PC-9 (cell line): ENCODE measurements at regions not wholly inside any gene's neighbourhood (a gene's known extent, or its start where the extent isn't known, plus 50 kb on each side); places are given as distances from the start of the nearest gene placed in this dataset.
"Not testable (repeated sequence)": the region's sequence is repeated elsewhere in the genome, so short reads cannot be mapped to it uniquely, and the experiment has no call there.

Experiments used
- BruUV-seq: library from RNA; stranded (reverse); fragments of 400-500 nt; replicated peaks from 2 replicates; lab custom pipeline; 2021; lab: Mats Ljungman, UMichigan
- CTCF ChIA-PET: fragments of 300-600 bp; sonication (Branson Sonifier 250); formaldehyde crosslinking; loops from one replicate; lab custom pipeline; 2022; ENCODE audit warnings: antibody characterized with exemption; lab: Charles Lee
- POLR2A ChIA-PET: fragments of 300-600 bp; sonication (Branson Sonifier 250); formaldehyde crosslinking; loops from one replicate; lab custom pipeline; 2022; ENCODE audit warnings: antibody characterized with exemption; ENCODE audit not compliant: unreplicated experiment; lab: Charles Lee
- DNase-seq, 2 experiments: peaks; one replicate each; pipeline versions ENCODE4 v3.0.0 to v3.0.0-alpha.2; 2015 to 2022; ENCODE audit warnings: mixed read lengths in 1 of 2
- H2AFZ ChIP-seq: fragments of 200-600 bp; sonication (generic); 2 replicates; pipeline ENCODE4 v1.8.1; 2017; ENCODE audit warnings: antibody characterized with exemption
- H3F3A ChIP-seq: fragments of 200-600 bp; sonication (generic); 2 replicates; pipeline ENCODE4 v1.8.1; 2017; ENCODE audit warnings: antibody characterized with exemption, mild to moderate bottlenecking, low read depth; ENCODE audit not compliant: insufficient read depth
- H3K27ac ChIP-seq: fragments of 200-600 bp; sonication (generic); 2 replicates; pipeline ENCODE4 v1.6.1; 2016; ENCODE audit warnings: mixed run types
- H3K27me3 ChIP-seq: fragments of 200-600 bp; sonication (generic); 2 replicates; pipeline ENCODE4 v1.6.1; 2016; ENCODE audit warnings: low read depth, mixed run types; ENCODE audit not compliant: insufficient read depth
- H3K36me3 ChIP-seq: fragments of 200-600 bp; sonication (generic); 2 replicates; pipeline ENCODE4 v1.6.1; 2016; ENCODE audit warnings: low read depth, mixed run types
- H3K4me1 ChIP-seq: fragments of 200-600 bp; sonication (generic); replicated peaks from 2 replicates; pipeline ENCODE4 v1.6.1; 2016; ENCODE audit warnings: mixed run types; ENCODE audit not compliant: insufficient read depth
- H3K4me2 ChIP-seq: fragments of 200-600 bp; sonication (generic); 2 replicates; pipeline ENCODE4 v1.6.1; 2017; ENCODE audit warnings: mixed run types
- H3K4me3 ChIP-seq: fragments of 200-600 bp; sonication (generic); 2 replicates; pipeline ENCODE4 v1.6.1; 2016; ENCODE audit warnings: mixed run types
- H3K79me2 ChIP-seq: fragments of 200-600 bp; sonication (generic); 2 replicates; pipeline ENCODE4 v1.6.1; 2017; ENCODE audit warnings: low read depth, mixed run types
- H3K9me2 ChIP-seq: fragments of 200-600 bp; sonication (generic); 2 replicates; pipeline ENCODE4 v1.8.1; 2017; ENCODE audit warnings: mild to moderate bottlenecking; ENCODE audit not compliant: insufficient read depth
- H3K9me3 ChIP-seq: fragments of 200-600 bp; sonication (generic); 2 replicates; pipeline ENCODE4 v1.8.1; 2016; ENCODE audit warnings: low read depth; ENCODE audit not compliant: insufficient read depth
- H4K20me1 ChIP-seq: fragments of 200-600 bp; sonication (generic); 2 replicates; pipeline ENCODE4 v1.8.1; 2017; ENCODE audit not compliant: insufficient read depth
- intact Hi-C: fragments of 100-400 bp; cut with micrococcal nuclease; formaldehyde crosslinking; loops from one replicate; pipeline ENCODE4 v1.10.0; 2022; ENCODE audit not compliant: unreplicated experiment

- H3K4me3 ChIP-seq, H3K9me3 ChIP-seq, CTCF ChIA-PET, H3F3A ChIP-seq, DNase-seq, H4K20me1 ChIP-seq, H3K4me2 ChIP-seq, H3K79me2 ChIP-seq, POLR2A ChIA-PET, H2AFZ ChIP-seq, BruUV-seq, H3K36me3 ChIP-seq, H3K27me3 ChIP-seq, H3K4me1 ChIP-seq, H3K9me2 ChIP-seq, H3K27ac ChIP-seq, intact Hi-C loops: not testable (repeated sequence)
These were observed 263.0 kb upstream of the TGIF2LX start for GRCh38 chrX:89658662-89659061.

- CTCF ChIA-PET, H3K4me1 ChIP-seq, H3K79me2 ChIP-seq, H3K27me3 ChIP-seq, H3K4me3 ChIP-seq, H3K4me2 ChIP-seq, H4K20me1 ChIP-seq, H3K9me3 ChIP-seq, POLR2A ChIA-PET, H3K27ac ChIP-seq, H3K36me3 ChIP-seq, BruUV-seq, H3F3A ChIP-seq, H2AFZ ChIP-seq, H3K9me2 ChIP-seq, DNase-seq, intact Hi-C loops: not testable (repeated sequence)
These were observed 215.2 kb upstream of the TGIF2LX start for GRCh38 chrX:89706481-89706880.

GRCh38 chrX:89707363-89707927 lies 214.3 kb upstream of the TGIF2LX start:
- H3K4me3 ChIP-seq, H3K9me2 ChIP-seq, POLR2A ChIA-PET, H3F3A ChIP-seq, H3K9me3 ChIP-seq, CTCF ChIA-PET, H3K4me1 ChIP-seq, DNase-seq, H3K27ac ChIP-seq, BruUV-seq, intact Hi-C loops, H3K79me2 ChIP-seq, H2AFZ ChIP-seq, H4K20me1 ChIP-seq, H3K27me3 ChIP-seq, H3K4me2 ChIP-seq, H3K36me3 ChIP-seq: not testable (repeated sequence)

- H3K79me2 ChIP-seq, intact Hi-C loops, H3K4me2 ChIP-seq, H3K9me2 ChIP-seq, H4K20me1 ChIP-seq, H2AFZ ChIP-seq, POLR2A ChIA-PET, H3K36me3 ChIP-seq, BruUV-seq, H3K27ac ChIP-seq, CTCF ChIA-PET, H3K9me3 ChIP-seq, DNase-seq, H3K4me3 ChIP-seq, H3F3A ChIP-seq, H3K27me3 ChIP-seq, H3K4me1 ChIP-seq: not testable (repeated sequence)
These were observed 187.3 kb upstream of the TGIF2LX start for GRCh38 chrX:89734367-89734766.

GRCh38 chrX:89756466-89756865 lies 165.2 kb upstream of the TGIF2LX start:
- H3K36me3 ChIP-seq, H3F3A ChIP-seq, H3K79me2 ChIP-seq, BruUV-seq, H3K4me2 ChIP-seq, CTCF ChIA-PET, POLR2A ChIA-PET, H3K27me3 ChIP-seq, intact Hi-C loops, H3K9me3 ChIP-seq, H3K9me2 ChIP-seq, DNase-seq, H3K27ac ChIP-seq, H3K4me1 ChIP-seq, H2AFZ ChIP-seq, H4K20me1 ChIP-seq, H3K4me3 ChIP-seq: not testable (repeated sequence)
